ENCODE measurements at regions not wholly inside any gene's neighbourhood (a gene's known extent, or its start where the extent isn't known, plus 50 kb on each side); places are given as distances from the start of the nearest gene placed in this dataset.

GRCh38 chr4:22217480-22217879, 268.9 kb upstream of the KCNIP4 start:
- no peak for DNase-seq

- no peak for DNase-seq
Measured at GRCh38 chr4:22216278-22216677, 267.7 kb upstream of the KCNIP4 start.

GRCh38 chr4:22215084-22215483, 266.5 kb upstream of the KCNIP4 start:
- DNase-seq = no peak

GRCh38 chr4:22203711-22204011, 255.1 kb upstream of the KCNIP4 start:
- DNase-seq = no peak

DNA sequence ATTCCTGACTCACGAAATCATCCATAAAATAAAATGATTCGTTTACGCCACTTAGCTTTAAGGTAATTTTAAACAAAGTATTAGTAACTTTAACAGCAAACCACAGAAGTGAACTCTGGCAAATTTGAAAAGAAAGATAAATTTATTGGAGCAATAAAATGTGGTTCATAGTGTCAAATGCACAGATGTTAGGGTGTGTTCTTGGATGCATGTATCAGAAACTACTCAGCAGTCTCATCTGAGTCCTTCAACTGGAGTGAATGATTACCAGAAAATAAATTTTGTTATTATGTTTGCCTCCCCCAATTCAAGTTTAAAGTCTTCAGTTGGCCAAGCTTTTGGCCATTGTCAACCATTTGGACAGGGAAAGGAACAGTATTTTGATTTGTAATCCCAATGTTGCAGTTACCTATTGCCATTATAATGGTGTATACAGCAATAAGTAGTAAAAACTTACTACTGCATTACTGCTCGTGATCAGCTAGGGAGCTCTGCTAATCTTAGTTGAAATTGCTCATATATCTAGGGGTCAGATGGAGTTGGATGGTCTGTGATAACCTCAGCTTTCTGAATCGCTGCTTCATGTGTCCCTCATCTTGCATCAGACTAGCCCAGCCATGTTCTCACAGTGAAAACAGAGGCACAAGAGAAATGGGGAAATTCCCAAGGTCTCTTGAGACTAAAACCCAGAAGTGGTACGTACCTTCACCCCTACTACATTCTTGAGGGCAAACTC, 254.6 kb upstream of the KCNIP4 start:
- no peak for DNase-seq

DNA sequence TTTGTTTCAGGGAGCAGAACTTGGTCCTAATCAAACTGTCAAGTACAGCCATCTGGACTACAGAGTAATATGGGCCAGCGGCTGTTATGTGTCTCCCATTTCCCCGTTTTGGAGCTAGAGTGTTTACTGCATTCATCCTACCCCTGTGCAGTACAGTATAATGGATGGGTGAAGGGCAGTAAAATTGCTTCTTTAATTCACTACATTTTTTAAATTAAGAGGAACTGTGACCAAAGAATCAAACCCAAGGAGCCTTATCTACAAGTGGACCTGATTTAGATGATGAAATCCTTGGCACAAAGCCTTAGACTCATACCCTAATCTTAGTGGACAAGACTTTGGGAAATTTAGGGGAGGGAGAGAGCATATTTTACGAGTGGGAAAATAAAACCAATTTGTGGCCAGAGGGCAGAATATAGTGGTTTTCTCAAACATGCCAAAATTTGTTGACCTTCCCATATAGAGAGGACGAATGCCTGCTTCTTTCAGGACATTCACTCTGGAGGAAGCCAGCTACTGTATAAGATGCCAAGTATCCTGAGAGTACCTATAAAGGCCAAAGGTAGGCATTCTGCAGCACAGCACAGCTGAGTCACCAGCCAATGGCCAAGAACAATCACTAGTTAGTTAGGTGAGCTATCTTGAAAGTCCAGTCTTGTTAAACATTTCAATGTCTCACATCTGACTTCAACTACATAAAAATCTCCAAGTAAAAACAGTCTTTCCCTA, 253.8 kb upstream of the KCNIP4 start:
- no peak for DNase-seq

- no peak for DNase-seq
Measured at GRCh38 chr4:22201256-22201655, 252.7 kb upstream of the KCNIP4 start.

DNA sequence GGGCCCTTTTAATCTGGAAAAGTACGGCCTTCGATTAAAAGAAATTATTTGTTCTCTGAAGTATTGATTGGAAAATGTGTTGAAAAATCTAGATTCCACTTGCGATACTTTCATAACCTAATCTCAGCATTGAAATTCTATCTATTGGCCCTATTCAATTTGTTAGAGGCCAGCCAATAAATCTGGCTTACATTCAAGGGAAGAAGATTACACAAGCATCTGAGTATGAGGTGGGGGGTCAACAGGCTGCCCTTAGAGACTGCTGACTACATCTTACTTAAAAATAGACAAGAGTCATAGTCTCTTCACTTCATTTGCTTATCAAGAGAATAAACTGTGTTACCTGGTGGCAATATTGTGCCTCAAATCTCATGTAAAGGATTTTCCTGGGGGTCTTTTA, 248.0 kb upstream of the KCNIP4 start:
- DNase-seq = no peak

DNA sequence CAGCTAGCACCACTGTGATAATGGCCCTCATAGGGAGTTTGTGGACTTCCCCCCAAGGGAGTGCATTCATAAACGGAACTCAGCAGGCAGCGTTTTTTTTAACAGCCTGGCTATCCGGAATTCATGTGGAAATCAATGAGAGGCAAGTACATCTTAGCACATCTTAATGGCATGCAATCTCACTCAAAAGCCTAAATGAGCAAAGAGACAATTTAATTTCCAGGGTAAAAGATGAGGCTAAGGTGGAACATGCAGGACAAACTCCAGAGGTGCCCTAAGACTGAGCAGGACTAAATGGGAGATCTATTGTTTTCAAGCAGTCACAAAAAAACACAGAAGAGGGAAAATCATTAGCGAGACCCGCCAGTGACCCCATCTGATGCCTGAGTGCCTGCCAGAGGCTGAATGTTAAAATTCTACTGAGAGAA, 243.5 kb upstream of the KCNIP4 start:
- DNase-seq = no peak

- no peak for DNase-seq
Measured at GRCh38 chr4:22191565-22191964, 243.0 kb upstream of the KCNIP4 start.

DNA sequence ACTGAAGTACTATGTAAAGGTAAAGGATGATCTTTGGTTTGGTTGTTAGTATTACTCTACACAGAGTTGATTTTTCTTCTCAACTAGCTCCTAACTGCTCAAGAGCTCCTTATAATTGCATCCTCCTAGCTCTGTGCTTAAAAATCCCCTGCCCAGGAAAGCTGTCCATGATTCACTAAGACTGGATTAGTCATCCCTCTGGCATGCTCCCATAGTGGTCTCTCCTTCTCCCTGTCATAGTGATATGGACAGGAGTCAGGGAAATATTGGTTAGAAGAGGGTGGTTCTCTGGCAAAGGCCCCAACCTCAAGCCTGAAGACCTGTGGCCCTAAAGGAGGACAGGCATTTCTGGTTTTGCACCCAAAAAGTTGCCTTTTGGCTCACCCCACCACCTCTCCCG, 242.3 kb upstream of the KCNIP4 start:
- DNase-seq = no peak

GRCh38 chr4:22187203-22187820, 238.7 kb upstream of the KCNIP4 start:
- DNase-seq = no peak

DNA sequence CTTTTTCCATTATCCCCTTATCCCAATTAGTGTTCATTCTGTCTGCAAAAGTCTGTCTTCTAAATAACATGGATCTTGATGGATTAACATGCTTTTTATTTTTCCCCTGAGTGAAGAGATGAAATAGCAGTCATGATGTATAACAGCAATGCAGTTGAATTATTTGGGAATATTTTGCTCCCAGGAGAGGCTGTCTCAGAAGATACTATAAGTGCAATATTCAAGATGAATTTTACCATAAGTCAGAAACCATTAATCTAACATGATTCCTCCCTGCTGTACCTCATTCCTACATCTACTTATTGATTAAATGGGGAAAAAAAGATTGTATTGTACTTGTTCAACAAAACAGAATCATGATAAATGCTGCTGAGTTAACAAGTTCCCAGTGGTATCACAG, 233.2 kb upstream of the KCNIP4 start:
- DNase-seq = no peak

GRCh38 chr4:22179124-22179874, 230.7 kb upstream of the KCNIP4 start:
- no peak for DNase-seq

GRCh38 chr4:22174640-22175039, 226.1 kb upstream of the KCNIP4 start:
- DNase-seq = no peak

GRCh38 chr4:22170353-22170752, 221.8 kb upstream of the KCNIP4 start:
- no peak for DNase-seq

DNA sequence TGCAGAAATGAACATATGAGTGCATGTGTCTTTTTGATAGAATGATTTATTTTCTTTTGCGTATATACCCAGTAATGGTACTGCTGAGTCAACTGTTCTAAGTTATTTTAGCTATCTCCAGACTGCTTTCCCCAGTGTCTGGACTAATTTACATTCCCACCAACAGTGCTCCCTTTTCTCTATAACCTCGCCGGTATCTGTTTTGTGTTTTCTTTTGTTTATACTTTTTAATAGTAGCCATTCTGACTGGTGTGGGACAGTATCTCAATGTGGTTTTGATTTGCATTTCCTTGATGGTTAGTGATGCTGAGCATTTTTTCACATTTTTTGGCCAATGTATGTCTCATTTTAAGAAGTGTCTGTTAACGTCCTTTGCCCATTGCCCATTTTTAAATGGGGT, 218.6 kb upstream of the KCNIP4 start:
- no peak for DNase-seq

- DNase-seq = no peak
Measured at GRCh38 chr4:22162454-22162853, 213.9 kb upstream of the KCNIP4 start.

DNA sequence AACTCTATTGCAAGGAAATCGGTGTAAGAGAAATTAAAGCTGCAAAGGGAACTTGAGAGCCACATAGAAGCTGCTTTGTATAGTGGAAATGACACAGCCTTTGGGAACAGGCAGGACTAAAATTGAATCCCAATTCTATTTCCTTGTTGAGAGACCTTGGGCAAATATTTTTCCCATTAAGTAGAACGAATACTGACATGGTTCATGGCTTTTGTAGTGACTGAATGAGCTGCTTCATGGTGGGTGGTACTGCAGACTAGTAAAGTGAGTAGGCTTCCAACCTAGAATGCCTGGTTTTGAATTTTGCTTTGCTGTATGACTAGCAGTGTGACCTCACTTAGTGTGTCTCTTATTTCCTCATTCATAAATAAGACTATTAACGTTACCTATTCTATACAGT, 182.2 kb upstream of the KCNIP4 start:
- no peak for DNase-seq

GRCh38 chr4:22129454-22130029, 181.0 kb upstream of the KCNIP4 start:
- no peak for DNase-seq

GRCh38 chr4:22122062-22122461, 173.5 kb upstream of the KCNIP4 start:
- DNase-seq = no peak

DNA sequence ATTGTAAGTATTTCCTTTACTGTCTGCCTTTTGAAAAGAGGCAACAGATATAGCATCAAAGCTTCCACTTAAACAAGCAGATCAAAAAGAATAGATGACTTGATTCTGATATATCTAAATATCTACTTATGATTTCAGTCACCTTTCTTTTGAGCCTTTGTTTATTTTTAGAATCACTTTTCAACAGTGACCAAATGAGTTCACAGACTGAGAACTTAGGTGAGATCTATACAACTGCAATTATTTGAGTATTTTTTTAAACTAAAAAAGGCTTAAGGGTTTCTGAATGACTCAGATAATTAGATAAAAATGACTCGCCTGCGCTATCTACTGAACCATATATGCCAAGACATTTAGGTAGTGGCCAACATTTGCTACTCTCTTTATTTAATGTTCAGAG, 166.7 kb upstream of the KCNIP4 start:
- no peak for DNase-seq

GRCh38 chr4:22103768-22104167, 155.2 kb upstream of the KCNIP4 start:
- DNase-seq = no peak

All from SHP77 treated with DMSO at 0.1 percent for 48 hours (cell line).